H9 (cell line): ENCODE measurements at regions not wholly inside any gene's neighbourhood (a gene's known extent, or its start where the extent isn't known, plus 50 kb on each side); places are given as distances from the start of the nearest gene placed in this dataset.

ENCODE experiments used
- DNase-seq: peaks from one replicate; pipeline ENCODE4 v3.0.0-alpha.2; 2017
- H2AFZ ChIP-seq: one replicate; pipeline ENCODE4 v1.6.1; 2013; ENCODE audit warnings: mild to moderate bottlenecking, low read length, control low read depth, moderate library complexity
- H2AK5ac ChIP-seq: 2 replicates; pipeline ENCODE4 v1.6.1; 2013; ENCODE audit warnings: low read length, control low read depth, mixed read lengths; ENCODE audit not compliant: insufficient read length
- H2BK120ac ChIP-seq: one replicate; pipeline ENCODE4 v1.6.1; 2013; ENCODE audit warnings: low read depth, mild to moderate bottlenecking, low read length, control low read depth, inconsistent platforms; ENCODE audit not compliant: poor library complexity, severe bottlenecking
- H2BK12ac ChIP-seq: 2 replicates; pipeline ENCODE4 v1.6.1; 2013; ENCODE audit warnings: low read length, control low read depth, mixed read lengths, low read depth; ENCODE audit not compliant: insufficient read length
- H2BK15ac ChIP-seq: 2 replicates; pipeline ENCODE4 v1.6.1; 2013; ENCODE audit warnings: low read depth, low read length, control low read depth
- H2BK20ac ChIP-seq: one replicate; pipeline ENCODE4 v1.6.1; 2013; ENCODE audit warnings: low read depth, mild to moderate bottlenecking, low read length, control low read depth, inconsistent platforms; ENCODE audit not compliant: poor library complexity, severe bottlenecking
- H2BK5ac ChIP-seq: 2 replicates; pipeline ENCODE4 v1.6.1; 2013; ENCODE audit warnings: low read length, control low read depth, mixed read lengths; ENCODE audit not compliant: insufficient read length
- H3K14ac ChIP-seq: 2 replicates; pipeline ENCODE4 v1.6.1; 2013; ENCODE audit warnings: low read length, control low read depth; ENCODE audit not compliant: insufficient read depth
- H3K18ac ChIP-seq: 2 replicates; pipeline ENCODE4 v1.6.1; 2013; ENCODE audit warnings: low read depth, mild to moderate bottlenecking, mixed read lengths, low read length, control low read depth; ENCODE audit not compliant: insufficient read length
- H3K23ac ChIP-seq: 2 replicates; pipeline ENCODE4 v1.6.1; 2013; ENCODE audit warnings: low read length, control low read depth, mixed read lengths, low read depth; ENCODE audit not compliant: insufficient read length
- H3K23me2 ChIP-seq: 2 replicates; pipeline ENCODE4 v1.6.1; 2013; ENCODE audit warnings: low read depth, mild to moderate bottlenecking, mixed read lengths, low read length, control low read depth; ENCODE audit not compliant: insufficient read length, poor library complexity, severe bottlenecking
- H3K27ac ChIP-seq: 2 replicates; pipeline ENCODE4 v1.5.1; 2013; ENCODE audit warnings: low read length, control low read depth, mixed read lengths, low read depth; ENCODE audit not compliant: insufficient read length
- H3K27me3 ChIP-seq: 2 replicates; pipeline ENCODE4 v1.6.1; 2013; ENCODE audit warnings: low read length, control low read depth, inconsistent platforms; ENCODE audit not compliant: insufficient read depth
- H3K4ac ChIP-seq: 2 replicates; pipeline ENCODE4 v1.6.1; 2013; ENCODE audit warnings: low read depth, mild to moderate bottlenecking, control low read depth, inconsistent platforms, low read length, moderate library complexity
- H3K4me1 ChIP-seq: 2 replicates; pipeline ENCODE4 v1.6.1; 2013; ENCODE audit warnings: low read length, control low read depth, inconsistent platforms; ENCODE audit not compliant: insufficient read depth
- H3K4me2 ChIP-seq: 2 replicates; pipeline ENCODE4 v1.6.1; 2013; ENCODE audit warnings: low read length, control low read depth, mixed read lengths; ENCODE audit not compliant: insufficient read length, insufficient read depth
- H3K56ac ChIP-seq: 2 replicates; pipeline ENCODE4 v1.6.1; 2013; ENCODE audit warnings: low read depth, mild to moderate bottlenecking, mixed read lengths, low read length, control low read depth; ENCODE audit not compliant: insufficient read length
- H3K79me1 ChIP-seq: 2 replicates; pipeline ENCODE4 v1.6.1; 2013; ENCODE audit warnings: low read depth, mild to moderate bottlenecking, moderate library complexity, low read length, control low read depth, inconsistent platforms; ENCODE audit not compliant: insufficient read depth, poor library complexity, severe bottlenecking
- H3K79me2 ChIP-seq: 2 replicates; pipeline ENCODE4 v1.6.1; 2013; ENCODE audit warnings: low read length, control low read depth, inconsistent platforms; ENCODE audit not compliant: insufficient read depth
- H3K9ac ChIP-seq: 2 replicates; pipeline ENCODE4 v1.6.1; 2013; ENCODE audit warnings: low read length, control low read depth, mixed read lengths; ENCODE audit not compliant: insufficient read length; ENCODE audit errors: extremely low read depth
- H3K9me3 ChIP-seq: one replicate; pipeline ENCODE4 v1.6.1; 2013; ENCODE audit warnings: low read depth, low read length, inconsistent platforms; ENCODE audit not compliant: control insufficient read depth
- H3T11ph ChIP-seq: one replicate; pipeline ENCODE4 v1.6.1; 2013; ENCODE audit warnings: mild to moderate bottlenecking, low read length, control low read depth, inconsistent platforms
- H4K20me1 ChIP-seq: one replicate; pipeline ENCODE4 v1.6.1; 2013; ENCODE audit not compliant: control insufficient read depth, insufficient read length, insufficient read depth
- H4K5ac ChIP-seq: 2 replicates; pipeline ENCODE4 v1.6.1; 2013; ENCODE audit warnings: low read depth, mild to moderate bottlenecking, mixed read lengths, low read length, control low read depth; ENCODE audit not compliant: insufficient read length
- H4K8ac ChIP-seq: replicated peaks from 2 replicates; pipeline ENCODE4 v1.6.1; 2013; ENCODE audit warnings: low read length, control low read depth, mixed read lengths, low read depth; ENCODE audit not compliant: insufficient read length
- H4K91ac ChIP-seq: 2 replicates; pipeline ENCODE4 v1.6.1; 2013; ENCODE audit warnings: low read depth, mild to moderate bottlenecking, moderate library complexity, mixed read lengths, low read length, control low read depth; ENCODE audit not compliant: insufficient read length
- H3K27ac Mint-ChIP-seq, 3 experiments: 2 replicates in 2 of 3; 3 replicates in 1 of 3; pipeline ENCODE4 v1.8.0; 2020 to 2021; ENCODE audit warnings: mixed read lengths in 3 of 3, mild to moderate bottlenecking in 1 of 3, moderate library complexity in 1 of 3
- H3K27me3 Mint-ChIP-seq: 2 replicates; pipeline ENCODE4 v1.8.0; 2021; ENCODE audit warnings: low read depth, mild to moderate bottlenecking, moderate library complexity, mixed read lengths
- H3K36me3 Mint-ChIP-seq, 3 experiments: 2 replicates in 2 of 3; 3 replicates in 1 of 3; pipeline ENCODE4 v1.8.0; 2020 to 2021; ENCODE audit warnings: low read depth in 3 of 3, mixed read lengths in 3 of 3; ENCODE audit not compliant: insufficient read depth in 1 of 3
- H3K4me1 Mint-ChIP-seq, 2 experiments: 2 replicates each; pipeline ENCODE4 v1.8.0; 2020; ENCODE audit warnings: mixed read lengths in 2 of 2
- H3K4me3 Mint-ChIP-seq, 2 experiments: 2 replicates in 1 of 2; 3 replicates in 1 of 2; pipeline ENCODE4 v1.8.0; 2020 to 2021; ENCODE audit warnings: mild to moderate bottlenecking in 2 of 2, mixed read lengths in 2 of 2, moderate library complexity in 1 of 2
- H3K9me3 Mint-ChIP-seq, 2 experiments: 2 replicates in 1 of 2; 3 replicates in 1 of 2; pipeline ENCODE4 v1.8.0; 2020; ENCODE audit warnings: mild to moderate bottlenecking in 2 of 2, mixed read lengths in 2 of 2, moderate library complexity in 1 of 2
- WGBS: extraction: QIAGEN DNeasy Blood & Tissue Kit; methylation state at CpG from one replicate; pipeline ENCODE4 v1.1.7; 2013; ENCODE audit warnings: missing lambda C conversion rate, low lambda C conversion rate, mixed read lengths; ENCODE audit not compliant: insufficient read length; ENCODE audit errors: extremely low coverage; 5-methylcytosine and 5-hydroxymethylcytosine counted together
- TF ChIP-seq, protein P1 (sequence below): fragments of 200-600 bp; sonication (generic); conservative IDR thresholded peaks from 3 replicates; pipeline ENCODE4 v1.8.0; 2021; ENCODE audit warnings: antibody characterized with exemption, mild to moderate bottlenecking

GRCh38 chr5:164431634-164432304 is 926.4 kb downstream of the MAT2B start:
- Histone ChIP-seq H3K23me2 (no peaks in the 10 kb centered on the region), H3K4me2 (no peak overlapping the region), H2BK12ac (no peak overlapping the region), H4K20me1 (no peaks in the 10 kb centered on the region), H3K79me2 (no peaks in the 10 kb centered on the region), H3K9me3 (no peaks in the 10 kb centered on the region), H2BK20ac (no peak overlapping the region), H3K14ac (no peak overlapping the region), H3K27ac (no peak overlapping the region), H2AFZ (no peak overlapping the region), H2BK15ac (no peak overlapping the region), H3K4me1 (no peaks in the 10 kb centered on the region), H3K18ac (no peak overlapping the region), H4K91ac (no peak overlapping the region), H2BK120ac (no peak overlapping the region), H3T11ph (no peak overlapping the region), H2BK5ac (no peak overlapping the region), H3K27me3 (no peaks in the 10 kb centered on the region), H3K4ac (no peak overlapping the region), H3K79me1 (no peaks in the 10 kb centered on the region), H2AK5ac (no peak overlapping the region), H4K8ac (no peak overlapping the region), H4K5ac (no peak overlapping the region), H3K23ac (no peak overlapping the region), H3K9ac (no peak overlapping the region), H3K56ac (no peak overlapping the region)
- DNase-seq: no peak
- no peaks in the 10 kb centered on the region for H3K36me3 Mint-ChIP-seq
- no peak overlapping the region for H3K27ac Mint-ChIP-seq
- TF ChIP-seq, protein P1, sequence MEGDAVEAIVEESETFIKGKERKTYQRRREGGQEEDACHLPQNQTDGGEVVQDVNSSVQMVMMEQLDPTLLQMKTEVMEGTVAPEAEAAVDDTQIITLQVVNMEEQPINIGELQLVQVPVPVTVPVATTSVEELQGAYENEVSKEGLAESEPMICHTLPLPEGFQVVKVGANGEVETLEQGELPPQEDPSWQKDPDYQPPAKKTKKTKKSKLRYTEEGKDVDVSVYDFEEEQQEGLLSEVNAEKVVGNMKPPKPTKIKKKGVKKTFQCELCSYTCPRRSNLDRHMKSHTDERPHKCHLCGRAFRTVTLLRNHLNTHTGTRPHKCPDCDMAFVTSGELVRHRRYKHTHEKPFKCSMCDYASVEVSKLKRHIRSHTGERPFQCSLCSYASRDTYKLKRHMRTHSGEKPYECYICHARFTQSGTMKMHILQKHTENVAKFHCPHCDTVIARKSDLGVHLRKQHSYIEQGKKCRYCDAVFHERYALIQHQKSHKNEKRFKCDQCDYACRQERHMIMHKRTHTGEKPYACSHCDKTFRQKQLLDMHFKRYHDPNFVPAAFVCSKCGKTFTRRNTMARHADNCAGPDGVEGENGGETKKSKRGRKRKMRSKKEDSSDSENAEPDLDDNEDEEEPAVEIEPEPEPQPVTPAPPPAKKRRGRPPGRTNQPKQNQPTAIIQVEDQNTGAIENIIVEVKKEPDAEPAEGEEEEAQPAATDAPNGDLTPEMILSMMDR: no peak
- no peaks in the 10 kb centered on the region for H3K27me3 Mint-ChIP-seq
- no peak overlapping the region for H3K4me3 Mint-ChIP-seq
- no CpG with 5 or more reads among the region's 4 CpGs for WGBS
- no peaks in the 10 kb centered on the region for H3K4me1 Mint-ChIP-seq
- peaks cover 0 to 2% of the 10 kb centered on the region in 2 experiments; a peak in 1 of 5 replicates for H3K9me3 Mint-ChIP-seq
